ENCODE measurements at regions not wholly inside any gene's neighbourhood (a gene's known extent, or its start where the extent isn't known, plus 50 kb on each side); places are given as distances from the start of the nearest gene placed in this dataset.
"Not testable (repeated sequence)": the region's sequence is repeated elsewhere in the genome, so short reads cannot be mapped to it uniquely, and the experiment has no call there.

DNA sequence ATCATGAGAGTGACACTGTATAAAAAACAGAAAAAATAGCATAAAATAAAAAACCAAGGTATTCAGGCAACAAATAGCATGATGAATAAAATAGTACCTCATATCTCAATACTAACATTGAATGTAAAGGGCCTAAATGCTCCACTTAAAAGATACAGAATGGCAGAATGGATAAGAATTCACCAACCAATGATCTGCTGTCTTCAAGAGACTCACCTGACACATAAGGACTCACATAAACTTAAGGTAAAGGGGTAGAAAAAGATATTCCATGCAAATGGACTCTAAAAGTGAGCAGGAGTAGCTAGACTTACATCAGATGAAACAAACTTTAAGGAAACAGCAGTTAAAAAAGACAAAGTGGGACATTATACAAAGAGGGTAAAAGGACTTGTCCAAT, 232.4 kb downstream of the RBM26 start:
- TF ChIP-seq, protein P1, sequence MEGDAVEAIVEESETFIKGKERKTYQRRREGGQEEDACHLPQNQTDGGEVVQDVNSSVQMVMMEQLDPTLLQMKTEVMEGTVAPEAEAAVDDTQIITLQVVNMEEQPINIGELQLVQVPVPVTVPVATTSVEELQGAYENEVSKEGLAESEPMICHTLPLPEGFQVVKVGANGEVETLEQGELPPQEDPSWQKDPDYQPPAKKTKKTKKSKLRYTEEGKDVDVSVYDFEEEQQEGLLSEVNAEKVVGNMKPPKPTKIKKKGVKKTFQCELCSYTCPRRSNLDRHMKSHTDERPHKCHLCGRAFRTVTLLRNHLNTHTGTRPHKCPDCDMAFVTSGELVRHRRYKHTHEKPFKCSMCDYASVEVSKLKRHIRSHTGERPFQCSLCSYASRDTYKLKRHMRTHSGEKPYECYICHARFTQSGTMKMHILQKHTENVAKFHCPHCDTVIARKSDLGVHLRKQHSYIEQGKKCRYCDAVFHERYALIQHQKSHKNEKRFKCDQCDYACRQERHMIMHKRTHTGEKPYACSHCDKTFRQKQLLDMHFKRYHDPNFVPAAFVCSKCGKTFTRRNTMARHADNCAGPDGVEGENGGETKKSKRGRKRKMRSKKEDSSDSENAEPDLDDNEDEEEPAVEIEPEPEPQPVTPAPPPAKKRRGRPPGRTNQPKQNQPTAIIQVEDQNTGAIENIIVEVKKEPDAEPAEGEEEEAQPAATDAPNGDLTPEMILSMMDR (IDR thresholded peaks at IDR 0.05; ENCODE audit: poor library complexity, severe bottlenecking) = not testable (repeated sequence)
- TF ChIP-seq RAD21 (conservative IDR thresholded peaks at IDR 0.05); EZH2 (IDR thresholded peaks at IDR 0.05; ENCODE audit: borderline replicate concordance, insufficient read depth, low read length, poor library complexity, severe bottlenecking); EP300 (conservative IDR thresholded peaks at IDR 0.05; ENCODE audit: poor library complexity, severe bottlenecking); POLR2AphosphoS5 (IDR thresholded peaks at IDR 0.05); MXI1 (conservative IDR thresholded peaks at IDR 0.05; ENCODE audit: poor library complexity, severe bottlenecking): not testable (repeated sequence)
- TF ChIP-seq, protein P2, sequence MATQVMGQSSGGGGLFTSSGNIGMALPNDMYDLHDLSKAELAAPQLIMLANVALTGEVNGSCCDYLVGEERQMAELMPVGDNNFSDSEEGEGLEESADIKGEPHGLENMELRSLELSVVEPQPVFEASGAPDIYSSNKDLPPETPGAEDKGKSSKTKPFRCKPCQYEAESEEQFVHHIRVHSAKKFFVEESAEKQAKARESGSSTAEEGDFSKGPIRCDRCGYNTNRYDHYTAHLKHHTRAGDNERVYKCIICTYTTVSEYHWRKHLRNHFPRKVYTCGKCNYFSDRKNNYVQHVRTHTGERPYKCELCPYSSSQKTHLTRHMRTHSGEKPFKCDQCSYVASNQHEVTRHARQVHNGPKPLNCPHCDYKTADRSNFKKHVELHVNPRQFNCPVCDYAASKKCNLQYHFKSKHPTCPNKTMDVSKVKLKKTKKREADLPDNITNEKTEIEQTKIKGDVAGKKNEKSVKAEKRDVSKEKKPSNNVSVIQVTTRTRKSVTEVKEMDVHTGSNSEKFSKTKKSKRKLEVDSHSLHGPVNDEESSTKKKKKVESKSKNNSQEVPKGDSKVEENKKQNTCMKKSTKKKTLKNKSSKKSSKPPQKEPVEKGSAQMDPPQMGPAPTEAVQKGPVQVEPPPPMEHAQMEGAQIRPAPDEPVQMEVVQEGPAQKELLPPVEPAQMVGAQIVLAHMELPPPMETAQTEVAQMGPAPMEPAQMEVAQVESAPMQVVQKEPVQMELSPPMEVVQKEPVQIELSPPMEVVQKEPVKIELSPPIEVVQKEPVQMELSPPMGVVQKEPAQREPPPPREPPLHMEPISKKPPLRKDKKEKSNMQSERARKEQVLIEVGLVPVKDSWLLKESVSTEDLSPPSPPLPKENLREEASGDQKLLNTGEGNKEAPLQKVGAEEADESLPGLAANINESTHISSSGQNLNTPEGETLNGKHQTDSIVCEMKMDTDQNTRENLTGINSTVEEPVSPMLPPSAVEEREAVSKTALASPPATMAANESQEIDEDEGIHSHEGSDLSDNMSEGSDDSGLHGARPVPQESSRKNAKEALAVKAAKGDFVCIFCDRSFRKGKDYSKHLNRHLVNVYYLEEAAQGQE (IDR thresholded peaks at IDR 0.05; ENCODE audit: borderline replicate concordance) = not testable (repeated sequence)
